ENCODE measurements at regions not wholly inside any gene's neighbourhood (a gene's known extent, or its start where the extent isn't known, plus 50 kb on each side); places are given as distances from the start of the nearest gene placed in this dataset.

DNA sequence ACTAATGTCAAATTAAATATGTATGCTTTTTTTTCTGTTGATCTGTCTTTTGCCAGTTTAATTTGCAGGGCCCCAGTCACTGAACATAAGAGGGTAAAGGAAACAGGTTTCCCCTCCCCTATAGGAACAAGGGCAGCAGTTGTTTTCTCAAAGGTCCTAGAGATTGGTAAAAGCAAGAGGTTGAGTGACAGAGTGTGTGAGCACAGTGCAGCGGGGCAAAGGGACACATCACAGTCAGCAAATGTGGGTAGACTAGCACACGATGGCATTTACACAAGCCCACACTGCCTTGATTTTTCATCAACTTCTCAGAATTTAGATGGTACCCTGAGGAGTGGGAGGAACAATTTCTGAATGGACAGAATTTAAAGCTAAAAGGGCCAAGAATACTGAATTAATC, 138.7 kb upstream of the MYLIP start:
- TF ChIP-seq EP300 (IDR thresholded peaks at IDR 0.05) (no peak), POLR2A (IDR thresholded peaks at IDR 0.05) (no peak)
- TF ChIP-seq, protein P1, sequence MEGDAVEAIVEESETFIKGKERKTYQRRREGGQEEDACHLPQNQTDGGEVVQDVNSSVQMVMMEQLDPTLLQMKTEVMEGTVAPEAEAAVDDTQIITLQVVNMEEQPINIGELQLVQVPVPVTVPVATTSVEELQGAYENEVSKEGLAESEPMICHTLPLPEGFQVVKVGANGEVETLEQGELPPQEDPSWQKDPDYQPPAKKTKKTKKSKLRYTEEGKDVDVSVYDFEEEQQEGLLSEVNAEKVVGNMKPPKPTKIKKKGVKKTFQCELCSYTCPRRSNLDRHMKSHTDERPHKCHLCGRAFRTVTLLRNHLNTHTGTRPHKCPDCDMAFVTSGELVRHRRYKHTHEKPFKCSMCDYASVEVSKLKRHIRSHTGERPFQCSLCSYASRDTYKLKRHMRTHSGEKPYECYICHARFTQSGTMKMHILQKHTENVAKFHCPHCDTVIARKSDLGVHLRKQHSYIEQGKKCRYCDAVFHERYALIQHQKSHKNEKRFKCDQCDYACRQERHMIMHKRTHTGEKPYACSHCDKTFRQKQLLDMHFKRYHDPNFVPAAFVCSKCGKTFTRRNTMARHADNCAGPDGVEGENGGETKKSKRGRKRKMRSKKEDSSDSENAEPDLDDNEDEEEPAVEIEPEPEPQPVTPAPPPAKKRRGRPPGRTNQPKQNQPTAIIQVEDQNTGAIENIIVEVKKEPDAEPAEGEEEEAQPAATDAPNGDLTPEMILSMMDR (IDR thresholded peaks at IDR 0.05) = no peak

Measured in ovary (tissue), 3 donors.